HEK293 (cell line): ENCODE measurements at regions not wholly inside any gene's neighbourhood (a gene's known extent, or its start where the extent isn't known, plus 50 kb on each side); places are given as distances from the start of the nearest gene placed in this dataset.

Experiments used
- CTCF ChIA-PET: fragments of 350-600 bp; formaldehyde crosslinking; extraction: SDS; loops from one replicate; lab custom pipeline; 2021; ENCODE audit warnings: antibody characterized with exemption; lab: Yijun Ruan, JAX
- POLR2A ChIA-PET: fragments of 300-600 bp; formaldehyde crosslinking; extraction: SDS; loops from one replicate; lab custom pipeline; 2020; ENCODE audit warnings: antibody characterized with exemption, inconsistent platforms; lab: Yijun Ruan, JAX
- H3K27ac ChIP-seq: fragments of 200-500 bp; sonication (Bioruptor generic); 2 replicates; pipeline ENCODE4 v1.5.1; 2014; ENCODE audit warnings: low read depth, low read length, control low read depth, inconsistent platforms; ENCODE audit errors: extremely low read depth
- H3K36me3 ChIP-seq, 2 experiments: fragments of 200-500 bp in 1 of 2; sonication (Bioruptor generic) in 1 of 2; 1 replicate in 1 of 2; 2 replicates in 1 of 2; pipeline ENCODE4 v1.5.1; 2014 to 2017; ENCODE audit warnings: inconsistent platforms in 2 of 2, low read length in 2 of 2; ENCODE audit not compliant: control insufficient read depth in 2 of 2, insufficient read depth in 1 of 2
- H3K4me1 ChIP-seq: fragments of 200-500 bp; sonication (Bioruptor generic); 2 replicates; pipeline ENCODE4 v1.5.1; 2014; ENCODE audit warnings: mild to moderate bottlenecking, low read length, inconsistent platforms; ENCODE audit not compliant: control insufficient read depth, insufficient read depth
- H3K4me3 ChIP-seq: 2 replicates; pipeline ENCODE4 v1.5.1; 2011; ENCODE audit warnings: low read depth, mild to moderate bottlenecking, control low read depth, low read length, moderate library complexity
- H3K9me3 ChIP-seq: fragments of 200-500 bp; sonication (Bioruptor generic); 2 replicates; pipeline ENCODE4 v1.5.1; 2014; ENCODE audit warnings: low read depth, low read length, inconsistent platforms; ENCODE audit not compliant: control insufficient read depth, insufficient read depth
- BCL11B ChIP-seq: fragments of 450-650 bp; formaldehyde crosslinking; IDR thresholded peaks from 2 replicates; pipeline ENCODE4 v1.5.1; 2016; ENCODE audit warnings: low read depth, missing biosample characterization, missing genetic modification characterization
- GLIS1 ChIP-seq: fragments of 450-650 bp; formaldehyde crosslinking; IDR thresholded peaks from 2 replicates; pipeline ENCODE4 v1.5.1; 2016; ENCODE audit warnings: missing biosample characterization, missing genetic modification characterization
- GLIS2 ChIP-seq: fragments of 450-650 bp; formaldehyde crosslinking; IDR thresholded peaks from 2 replicates; pipeline ENCODE4 v1.5.1; 2016; ENCODE audit warnings: missing biosample characterization, missing genetic modification characterization
- KLF16 ChIP-seq: fragments of 450-650 bp; formaldehyde crosslinking; IDR thresholded peaks from 2 replicates; pipeline ENCODE4 v1.5.1; 2017; ENCODE audit warnings: missing biosample characterization, missing genetic modification characterization
- KLF8 ChIP-seq: fragments of 450-650 bp; formaldehyde crosslinking; IDR thresholded peaks from 2 replicates; pipeline ENCODE4 v1.5.1; 2016; ENCODE audit warnings: missing biosample characterization, missing genetic modification characterization
- OVOL3 ChIP-seq: fragments of 450-650 bp; formaldehyde crosslinking; IDR thresholded peaks from 2 replicates; pipeline ENCODE4 v1.5.1; 2016; ENCODE audit warnings: missing biosample characterization, missing genetic modification characterization
- TCF7L2 ChIP-seq: IDR thresholded peaks from 2 replicates; pipeline ENCODE4 v1.6.1; 2011; ENCODE audit warnings: low read depth, mild to moderate bottlenecking, inconsistent platforms, low read length, moderate library complexity, borderline replicate concordance
- ZBTB1 ChIP-seq: fragments of 450-650 bp; formaldehyde crosslinking; IDR thresholded peaks from 2 replicates; pipeline ENCODE4 v1.5.1; 2016; ENCODE audit warnings: missing biosample characterization, missing genetic modification characterization
- ZNF112 ChIP-seq: fragments of 450-650 bp; formaldehyde crosslinking; IDR thresholded peaks from 2 replicates; pipeline ENCODE4 v1.5.0; 2017; ENCODE audit warnings: missing biosample characterization, missing genetic modification characterization
- ZNF114 ChIP-seq: fragments of 450-650 bp; formaldehyde crosslinking; IDR thresholded peaks from 2 replicates; pipeline ENCODE4 v1.5.0; 2017; ENCODE audit warnings: missing biosample characterization, missing genetic modification characterization
- ZNF140 ChIP-seq: fragments of 450-650 bp; formaldehyde crosslinking; IDR thresholded peaks from 2 replicates; pipeline ENCODE4 v1.5.1; 2016; ENCODE audit warnings: missing biosample characterization, missing genetic modification characterization
- ZNF146 ChIP-seq: fragments of 450-650 bp; formaldehyde crosslinking; IDR thresholded peaks from 2 replicates; pipeline ENCODE4 v1.5.1; 2016; ENCODE audit warnings: missing biosample characterization, missing genetic modification characterization
- ZNF157 ChIP-seq: fragments of 450-650 bp; formaldehyde crosslinking; IDR thresholded peaks from 2 replicates; pipeline ENCODE4 v1.5.1; 2016; ENCODE audit warnings: missing biosample characterization, missing genetic modification characterization
- ZNF239 ChIP-seq: fragments of 450-650 bp; formaldehyde crosslinking; IDR thresholded peaks from 2 replicates; pipeline ENCODE4 v1.5.1; 2016; ENCODE audit warnings: missing biosample characterization, missing genetic modification characterization
- ZNF248 ChIP-seq: fragments of 450-650 bp; formaldehyde crosslinking; IDR thresholded peaks from 2 replicates; pipeline ENCODE4 v1.5.1; 2017; ENCODE audit warnings: missing biosample characterization, missing genetic modification characterization
- ZNF302 ChIP-seq: fragments of 450-650 bp; formaldehyde crosslinking; IDR thresholded peaks from 2 replicates; pipeline ENCODE4 v1.5.1; 2016; ENCODE audit warnings: missing biosample characterization, missing genetic modification characterization, low read depth
- ZNF416 ChIP-seq: fragments of 450-650 bp; formaldehyde crosslinking; IDR thresholded peaks from 2 replicates; pipeline ENCODE4 v1.5.1; 2016; ENCODE audit warnings: missing biosample characterization, missing genetic modification characterization
- ZNF501 ChIP-seq: fragments of 450-650 bp; formaldehyde crosslinking; IDR thresholded peaks from 2 replicates; pipeline ENCODE4 v1.5.1; 2016; ENCODE audit warnings: missing biosample characterization, missing genetic modification characterization
- ZNF548 ChIP-seq: fragments of 450-650 bp; formaldehyde crosslinking; IDR thresholded peaks from 2 replicates; pipeline ENCODE4 v1.5.1; 2016; ENCODE audit warnings: missing biosample characterization, missing genetic modification characterization
- ZNF621 ChIP-seq: fragments of 450-650 bp; formaldehyde crosslinking; IDR thresholded peaks from 2 replicates; pipeline ENCODE4 v1.5.1; 2017; ENCODE audit warnings: missing biosample characterization, missing genetic modification characterization
- ZNF658 ChIP-seq: fragments of 450-650 bp; formaldehyde crosslinking; IDR thresholded peaks from 2 replicates; pipeline ENCODE4; 2016; ENCODE audit warnings: missing biosample characterization, missing genetic modification characterization
- ZNF76 ChIP-seq: fragments of 450-650 bp; formaldehyde crosslinking; IDR thresholded peaks from 2 replicates; pipeline ENCODE4; 2016; ENCODE audit warnings: low read depth, missing biosample characterization, missing genetic modification characterization, borderline replicate concordance
- ZSCAN16 ChIP-seq: fragments of 450-650 bp; formaldehyde crosslinking; IDR thresholded peaks from 2 replicates; pipeline ENCODE4 v1.5.1; 2016; ENCODE audit warnings: missing biosample characterization, missing genetic modification characterization
- TF ChIP-seq, protein P1 (sequence below): fragments of 450-650 bp; formaldehyde crosslinking; IDR thresholded peaks from 2 replicates; pipeline ENCODE4 v1.5.1; 2016; ENCODE audit warnings: missing biosample characterization, missing genetic modification characterization
- TF ChIP-seq, protein P2 (sequence below): fragments of 450-650 bp; formaldehyde crosslinking; IDR thresholded peaks from 2 replicates; pipeline ENCODE4 v1.5.1; 2017; ENCODE audit warnings: missing biosample characterization, missing genetic modification characterization
- TF ChIP-seq, protein P3 (sequence below): fragments of 450-650 bp; IDR thresholded peaks from 2 replicates; pipeline ENCODE4 v1.5.1; 2018; ENCODE audit warnings: missing biosample characterization, mild to moderate bottlenecking, missing genetic modification characterization
- TF ChIP-seq, protein P4 (sequence below): fragments of 450-650 bp; formaldehyde crosslinking; IDR thresholded peaks from 2 replicates; pipeline ENCODE4 v1.5.1; 2016; ENCODE audit warnings: missing biosample characterization, missing genetic modification characterization
- TF ChIP-seq, protein P5 (sequence below): fragments of 450-650 bp; formaldehyde crosslinking; IDR thresholded peaks from 2 replicates; pipeline ENCODE4 v1.5.1; 2017; ENCODE audit warnings: missing biosample characterization, missing genetic modification characterization

DNA sequence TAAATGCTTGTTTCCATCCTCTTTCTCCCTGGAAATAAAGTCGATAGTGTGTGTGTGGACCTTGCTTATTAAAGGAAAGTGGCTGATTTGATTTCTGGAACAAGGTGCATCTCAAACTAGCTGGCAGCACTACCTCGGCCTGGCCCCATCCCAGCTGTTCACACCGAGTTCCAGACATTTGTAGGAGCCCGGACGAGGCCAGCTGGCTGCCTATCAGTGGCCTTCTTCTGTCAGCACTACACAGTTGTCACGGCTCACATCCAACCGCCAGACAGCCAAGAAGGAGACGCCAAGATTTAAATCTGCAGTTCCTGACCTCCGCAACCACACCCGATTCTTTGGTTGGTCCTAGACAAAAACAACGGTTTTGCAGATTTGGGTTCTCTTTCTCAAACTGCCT is 63.6 kb downstream of the PALM2AKAP2 start:
- no peaks in the 10 kb centered on the region for H3K36me3 ChIP-seq
- H3K9me3 ChIP-seq, result no peaks in the 10 kb centered on the region
- H3K27ac ChIP-seq, result no peak overlapping the region
- ChIA-PET POLR2A (no interaction called here), CTCF (interaction anchor here (0.7 kb wide), 1 partner anchor 22 kb away, joined by 4 read pairs; no protein-coding TSS in a partner anchor)
- H3K4me1 ChIP-seq, result no peaks in the 10 kb centered on the region
- no peak overlapping the region for H3K4me3 ChIP-seq
- no peak for TF ChIP-seq ZNF239
- TF ChIP-seq ZNF548 (tag by site-specific recombination), result no peak
- TF ChIP-seq ZNF146 (tag by site-specific recombination), result no peak
- TF ChIP-seq ZNF501, result no peak
- TF ChIP-seq TCF7L2, result no peak
- no peak for TF ChIP-seq ZNF302
- no peak for TF ChIP-seq KLF8
- TF ChIP-seq ZSCAN16 (tag by site-specific recombination), result no peak
- no peak for TF ChIP-seq GLIS2
- TF ChIP-seq, protein P1, sequence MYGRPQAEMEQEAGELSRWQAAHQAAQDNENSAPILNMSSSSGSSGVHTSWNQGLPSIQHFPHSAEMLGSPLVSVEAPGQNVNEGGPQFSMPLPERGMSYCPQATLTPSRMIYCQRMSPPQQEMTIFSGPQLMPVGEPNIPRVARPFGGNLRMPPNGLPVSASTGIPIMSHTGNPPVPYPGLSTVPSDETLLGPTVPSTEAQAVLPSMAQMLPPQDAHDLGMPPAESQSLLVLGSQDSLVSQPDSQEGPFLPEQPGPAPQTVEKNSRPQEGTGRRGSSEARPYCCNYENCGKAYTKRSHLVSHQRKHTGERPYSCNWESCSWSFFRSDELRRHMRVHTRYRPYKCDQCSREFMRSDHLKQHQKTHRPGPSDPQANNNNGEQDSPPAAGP, result no peak
- TF ChIP-seq GLIS1, result no peak
- TF ChIP-seq ZNF140 (tag by site-specific recombination), result no peak
- no peak for TF ChIP-seq BCL11B (tag by site-specific recombination)
- no peak for TF ChIP-seq ZNF112 (tag by site-specific recombination)
- TF ChIP-seq, all 188 proteins: peak for 0

DNA sequence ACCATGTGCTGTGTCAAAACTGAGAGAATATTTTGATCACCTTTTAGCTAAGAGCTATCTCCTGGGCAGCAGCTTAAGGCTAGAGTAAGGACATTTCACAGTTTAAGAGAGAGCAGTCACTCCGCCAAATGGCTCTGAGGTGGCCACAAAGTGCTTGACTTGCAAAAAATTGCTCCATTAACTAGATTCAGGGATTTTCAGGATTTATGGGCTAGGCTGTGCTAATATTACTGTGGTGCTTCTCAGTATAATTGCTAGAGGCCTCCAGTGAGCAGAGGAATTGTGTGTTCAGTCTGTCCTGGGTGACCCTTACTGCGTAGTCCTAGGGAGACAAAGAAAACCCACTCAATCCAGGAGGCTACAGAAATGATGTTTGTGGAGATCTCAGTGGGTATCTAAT is 65.2 kb downstream of the PALM2AKAP2 start:
- H3K9me3 ChIP-seq, result no peaks in the 10 kb centered on the region
- CTCF ChIA-PET, result no interaction called here
- no peak overlapping the region for H3K27ac ChIP-seq
- POLR2A ChIA-PET, result no interaction called here
- H3K4me1 ChIP-seq, result no peaks in the 10 kb centered on the region
- no peaks in the 10 kb centered on the region for H3K36me3 ChIP-seq
- no peak overlapping the region for H3K4me3 ChIP-seq
- TF ChIP-seq ZNF157, result no peak
- no peak for TF ChIP-seq ZNF114 (tag by site-specific recombination)
- TF ChIP-seq ZNF501, result no peak
- TF ChIP-seq OVOL3 (tag by site-specific recombination), result no peak
- no peak for TF ChIP-seq ZNF416
- TF ChIP-seq ZNF621 (tag by site-specific recombination), result no peak
- TF ChIP-seq, protein P2, sequence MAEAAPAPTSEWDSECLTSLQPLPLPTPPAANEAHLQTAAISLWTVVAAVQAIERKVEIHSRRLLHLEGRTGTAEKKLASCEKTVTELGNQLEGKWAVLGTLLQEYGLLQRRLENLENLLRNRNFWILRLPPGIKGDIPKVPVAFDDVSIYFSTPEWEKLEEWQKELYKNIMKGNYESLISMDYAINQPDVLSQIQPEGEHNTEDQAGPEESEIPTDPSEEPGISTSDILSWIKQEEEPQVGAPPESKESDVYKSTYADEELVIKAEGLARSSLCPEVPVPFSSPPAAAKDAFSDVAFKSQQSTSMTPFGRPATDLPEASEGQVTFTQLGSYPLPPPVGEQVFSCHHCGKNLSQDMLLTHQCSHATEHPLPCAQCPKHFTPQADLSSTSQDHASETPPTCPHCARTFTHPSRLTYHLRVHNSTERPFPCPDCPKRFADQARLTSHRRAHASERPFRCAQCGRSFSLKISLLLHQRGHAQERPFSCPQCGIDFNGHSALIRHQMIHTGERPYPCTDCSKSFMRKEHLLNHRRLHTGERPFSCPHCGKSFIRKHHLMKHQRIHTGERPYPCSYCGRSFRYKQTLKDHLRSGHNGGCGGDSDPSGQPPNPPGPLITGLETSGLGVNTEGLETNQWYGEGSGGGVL (tag by site-specific recombination), result no peak
- no peak for TF ChIP-seq ZNF248
- no peak for TF ChIP-seq KLF16 (tag by site-specific recombination)
- no peak for TF ChIP-seq ZNF658 (tag by site-specific recombination)
- TF ChIP-seq, protein P3, sequence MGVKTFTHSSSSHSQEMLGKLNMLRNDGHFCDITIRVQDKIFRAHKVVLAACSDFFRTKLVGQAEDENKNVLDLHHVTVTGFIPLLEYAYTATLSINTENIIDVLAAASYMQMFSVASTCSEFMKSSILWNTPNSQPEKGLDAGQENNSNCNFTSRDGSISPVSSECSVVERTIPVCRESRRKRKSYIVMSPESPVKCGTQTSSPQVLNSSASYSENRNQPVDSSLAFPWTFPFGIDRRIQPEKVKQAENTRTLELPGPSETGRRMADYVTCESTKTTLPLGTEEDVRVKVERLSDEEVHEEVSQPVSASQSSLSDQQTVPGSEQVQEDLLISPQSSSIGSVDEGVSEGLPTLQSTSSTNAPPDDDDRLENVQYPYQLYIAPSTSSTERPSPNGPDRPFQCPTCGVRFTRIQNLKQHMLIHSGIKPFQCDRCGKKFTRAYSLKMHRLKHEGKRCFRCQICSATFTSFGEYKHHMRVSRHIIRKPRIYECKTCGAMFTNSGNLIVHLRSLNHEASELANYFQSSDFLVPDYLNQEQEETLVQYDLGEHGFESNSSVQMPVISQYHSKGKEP (tag by site-specific recombination), result no peak
- TF ChIP-seq ZBTB1 (tag by site-specific recombination), result no peak
- TF ChIP-seq, protein P1, result no peak
- TF ChIP-seq, protein P4, sequence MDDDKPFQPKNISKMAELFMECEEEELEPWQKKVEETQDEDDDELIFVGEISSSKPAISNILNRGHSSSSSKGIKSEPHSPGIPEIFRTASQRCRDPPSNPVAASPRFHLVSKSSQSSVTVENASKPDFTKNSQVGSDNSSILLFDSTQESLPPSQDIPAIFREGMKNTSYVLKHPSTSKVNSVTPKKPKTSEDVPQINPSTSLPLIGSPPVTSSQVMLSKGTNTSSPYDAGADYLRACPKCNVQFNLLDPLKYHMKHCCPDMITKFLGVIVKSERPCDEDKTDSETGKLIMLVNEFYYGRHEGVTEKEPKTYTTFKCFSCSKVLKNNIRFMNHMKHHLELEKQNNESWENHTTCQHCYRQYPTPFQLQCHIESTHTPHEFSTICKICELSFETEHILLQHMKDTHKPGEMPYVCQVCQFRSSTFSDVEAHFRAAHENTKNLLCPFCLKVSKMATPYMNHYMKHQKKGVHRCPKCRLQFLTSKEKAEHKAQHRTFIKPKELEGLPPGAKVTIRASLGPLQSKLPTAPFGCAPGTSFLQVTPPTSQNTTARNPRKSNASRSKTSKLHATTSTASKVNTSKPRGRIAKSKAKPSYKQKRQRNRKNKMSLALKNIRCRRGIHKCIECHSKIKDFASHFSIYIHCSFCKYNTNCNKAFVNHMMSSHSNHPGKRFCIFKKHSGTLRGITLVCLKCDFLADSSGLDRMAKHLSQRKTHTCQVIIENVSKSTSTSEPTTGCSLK (tag by site-specific recombination), result no peak
- no peak for TF ChIP-seq ZNF76 (tag by site-specific recombination)
- TF ChIP-seq, protein P5, sequence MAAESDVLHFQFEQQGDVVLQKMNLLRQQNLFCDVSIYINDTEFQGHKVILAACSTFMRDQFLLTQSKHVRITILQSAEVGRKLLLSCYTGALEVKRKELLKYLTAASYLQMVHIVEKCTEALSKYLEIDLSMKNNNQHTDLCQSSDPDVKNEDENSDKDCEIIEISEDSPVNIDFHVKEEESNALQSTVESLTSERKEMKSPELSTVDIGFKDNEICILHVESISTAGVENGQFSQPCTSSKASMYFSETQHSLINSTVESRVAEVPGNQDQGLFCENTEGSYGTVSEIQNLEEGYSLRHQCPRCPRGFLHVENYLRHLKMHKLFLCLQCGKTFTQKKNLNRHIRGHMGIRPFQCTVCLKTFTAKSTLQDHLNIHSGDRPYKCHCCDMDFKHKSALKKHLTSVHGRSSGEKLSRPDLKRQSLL, result no peak
